ENCODE measurements at regions not wholly inside any gene's neighbourhood (a gene's known extent, or its start where the extent isn't known, plus 50 kb on each side); places are given as distances from the start of the nearest gene placed in this dataset.

- TF ChIP-seq YY1 (IDR thresholded peaks at IDR 0.05; ENCODE audit: insufficient read depth, insufficient read length) (no peak), ZNF274 (IDR thresholded peaks at IDR 0.05; ENCODE audit: low read depth, low read length) (no peak)
These were observed 250.2 kb upstream of the ZRANB2 start for GRCh38 chr1:71330991-71331390.
